ENCODE measurements at regions not wholly inside any gene's neighbourhood (a gene's known extent, or its start where the extent isn't known, plus 50 kb on each side); places are given as distances from the start of the nearest gene placed in this dataset.

- TF ChIP-seq SIN3A (IDR thresholded peaks at IDR 0.05; ENCODE audit: borderline replicate concordance, low read depth, low read length) (no peak), JUND (IDR thresholded peaks at IDR 0.05) (no peak), MXI1 (IDR thresholded peaks at IDR 0.05; ENCODE audit: low read depth, low read length) (no peak), CTCF (IDR thresholded peaks at IDR 0.05) (no peak)
Observed at GRCh38 chr2:111633189-111633588, 250.8 kb downstream of the ANAPC1 start.
